Liver (tissue), 7 donors: ENCODE measurements at regions not wholly inside any gene's neighbourhood (a gene's known extent, or its start where the extent isn't known, plus 50 kb on each side); places are given as distances from the start of the nearest gene placed in this dataset.

Experiments
- DNase-seq: peaks from one replicate; pipeline ENCODE4 v3.0.0-alpha.2; 2017; ENCODE audit warnings: low spot score
- H3K27ac ChIP-seq, 2 donors: one replicate each; pipeline ENCODE4 v1.7.0; 2013; ENCODE audit warnings: inconsistent platforms in 2 of 2, low read length in 2 of 2, control low read depth in 1 of 2, low read depth in 1 of 2, mild to moderate bottlenecking in 1 of 2
- H3K27me3 ChIP-seq, 4 donors: one replicate each; pipeline versions ENCODE4 v1.6.1 to v1.7.0; 2013; ENCODE audit warnings: low read length in 3 of 4, inconsistent platforms in 1 of 4, mild to moderate bottlenecking in 1 of 4, moderate library complexity in 1 of 4; ENCODE audit not compliant: control insufficient read depth in 4 of 4, insufficient read depth in 4 of 4
- H3K36me3 ChIP-seq, 4 donors: one replicate each; pipeline versions ENCODE4 v1.6.1 to v1.7.0; 2013; ENCODE audit warnings: low read length in 3 of 4, mild to moderate bottlenecking in 3 of 4, low read depth in 1 of 4, moderate library complexity in 1 of 4; ENCODE audit not compliant: control insufficient read depth in 4 of 4, insufficient read depth in 3 of 4
- H3K4me1 ChIP-seq, 4 donors: one replicate each; pipeline versions ENCODE4 v1.6.1 to v1.7.0; 2013; ENCODE audit warnings: low read length in 3 of 4, mild to moderate bottlenecking in 3 of 4, moderate library complexity in 1 of 4; ENCODE audit not compliant: control insufficient read depth in 4 of 4, insufficient read depth in 4 of 4
- H3K4me3 ChIP-seq, 3 donors: one replicate each; pipeline versions ENCODE4 v1.6.1 to v1.7.0; 2013; ENCODE audit warnings: low read length in 3 of 3, control low read depth in 1 of 3, low read depth in 1 of 3, mild to moderate bottlenecking in 1 of 3
- H3K9ac ChIP-seq, 2 donors: one replicate each; pipeline ENCODE4 v1.7.0; 2013; ENCODE audit warnings: low read length in 2 of 2, mild to moderate bottlenecking in 2 of 2, moderate library complexity in 2 of 2, control low read depth in 1 of 2, low read depth in 1 of 2
- H3K9me3 ChIP-seq, 4 donors: one replicate each; pipeline versions ENCODE4 v1.6.1 to v1.7.0; 2013; ENCODE audit warnings: low read length in 3 of 4; ENCODE audit not compliant: control insufficient read depth in 4 of 4
- ATF3 ChIP-seq: IDR thresholded peaks from 2 replicates; pipeline ENCODE4 v1.6.1; 2016; ENCODE audit warnings: antibody characterized with exemption
- EGR1 ChIP-seq, 2 donors: IDR thresholded peaks; 2 replicates each; pipeline ENCODE4 v1.6.1; 2016 to 2018; ENCODE audit warnings: antibody characterized with exemption in 2 of 2, low read depth in 2 of 2
- FOXA2 ChIP-seq: IDR thresholded peaks from 2 replicates; pipeline ENCODE4 v1.6.1; 2016; ENCODE audit warnings: antibody characterized with exemption
- GABPA ChIP-seq, 2 donors: IDR thresholded peaks in 1 of 2; conservative IDR thresholded peaks in 1 of 2; 2 replicates each; pipeline ENCODE4 v1.6.1; 2016; ENCODE audit warnings: antibody characterized with exemption in 2 of 2, mild to moderate bottlenecking in 1 of 2, moderate library complexity in 1 of 2
- HNF4A ChIP-seq, 2 donors: conservative IDR thresholded peaks; 2 replicates each; pipeline ENCODE4 v1.6.1; 2016; ENCODE audit warnings: antibody characterized with exemption in 2 of 2, mild to moderate bottlenecking in 2 of 2
- HNF4G ChIP-seq: IDR thresholded peaks from 2 replicates; pipeline ENCODE4 v1.6.1; 2016; ENCODE audit warnings: antibody characterized with exemption
- JUND ChIP-seq, 2 donors: IDR thresholded peaks; 2 replicates each; pipeline ENCODE4 v1.6.1; 2016; ENCODE audit warnings: antibody characterized with exemption in 2 of 2
- MAX ChIP-seq: IDR thresholded peaks from 2 replicates; pipeline ENCODE4 v1.6.1; 2016; ENCODE audit warnings: antibody characterized with exemption
- NR2F2 ChIP-seq: IDR thresholded peaks from 2 replicates; pipeline ENCODE4 v1.6.1; 2016; ENCODE audit warnings: antibody characterized with exemption
- RAD21 ChIP-seq, 2 donors: IDR thresholded peaks; 2 replicates each; pipeline ENCODE4 v1.6.1; 2016; ENCODE audit warnings: antibody characterized with exemption in 2 of 2, mild to moderate bottlenecking in 2 of 2
- RXRA ChIP-seq, 2 donors: IDR thresholded peaks; 2 replicates each; pipeline ENCODE4 v1.6.1; 2017 to 2018; ENCODE audit warnings: antibody characterized with exemption in 2 of 2, mild to moderate bottlenecking in 1 of 2
- TAF1 ChIP-seq: conservative IDR thresholded peaks from 2 replicates; pipeline ENCODE4 v1.6.1; 2016; ENCODE audit warnings: antibody characterized with exemption, mild to moderate bottlenecking
- YY1 ChIP-seq: IDR thresholded peaks from 2 replicates; pipeline ENCODE4 v1.6.1; 2016; ENCODE audit warnings: antibody characterized with exemption, mild to moderate bottlenecking
- WGBS: extraction: QIAGEN DNeasy Blood & Tissue Kit; methylation state at CpG from one replicate; pipeline ENCODE4 v1.1.7; 2013; 5-methylcytosine and 5-hydroxymethylcytosine counted together
- donor health status: healthy.
- donor health status: healthy.
- donor health status: healthy.
- donor health status: healthy.

- WGBS = 86% methylated on average over 8 of the region's 8 CpGs
- Histone ChIP-seq H3K27me3 (no peaks in the 10 kb centered on the region), H3K27ac (no peak overlapping the region), H3K36me3 (no peaks in the 10 kb centered on the region), H3K9me3 (no peaks in the 10 kb centered on the region), H3K4me3 (no peak overlapping the region), H3K4me1 (no peaks in the 10 kb centered on the region), H3K9ac (no peak overlapping the region)
- TF ChIP-seq HNF4A (conservative IDR thresholded peaks at IDR 0.05) (no peak), RXRA (IDR thresholded peaks at IDR 0.05) (no peak), EGR1 (IDR thresholded peaks at IDR 0.05; ENCODE audit: low read depth in 2 of 2) (no peak), RAD21 (IDR thresholded peaks at IDR 0.05) (no peak), HNF4G (no peak), FOXA2 (no peak), MAX (no peak), YY1 (no peak), ATF3 (no peak), TAF1 (no peak), NR2F2 (no peak), GABPA (IDR thresholded peaks at IDR 0.05 in 1 of 2, conservative IDR thresholded peaks at IDR 0.05 in 1 of 2) (no peak)
- DNase-seq = no peak
These were observed 51.5 kb upstream of the ADAMTSL1 start for GRCh38 chr9:18422296-18423036.

DNA sequence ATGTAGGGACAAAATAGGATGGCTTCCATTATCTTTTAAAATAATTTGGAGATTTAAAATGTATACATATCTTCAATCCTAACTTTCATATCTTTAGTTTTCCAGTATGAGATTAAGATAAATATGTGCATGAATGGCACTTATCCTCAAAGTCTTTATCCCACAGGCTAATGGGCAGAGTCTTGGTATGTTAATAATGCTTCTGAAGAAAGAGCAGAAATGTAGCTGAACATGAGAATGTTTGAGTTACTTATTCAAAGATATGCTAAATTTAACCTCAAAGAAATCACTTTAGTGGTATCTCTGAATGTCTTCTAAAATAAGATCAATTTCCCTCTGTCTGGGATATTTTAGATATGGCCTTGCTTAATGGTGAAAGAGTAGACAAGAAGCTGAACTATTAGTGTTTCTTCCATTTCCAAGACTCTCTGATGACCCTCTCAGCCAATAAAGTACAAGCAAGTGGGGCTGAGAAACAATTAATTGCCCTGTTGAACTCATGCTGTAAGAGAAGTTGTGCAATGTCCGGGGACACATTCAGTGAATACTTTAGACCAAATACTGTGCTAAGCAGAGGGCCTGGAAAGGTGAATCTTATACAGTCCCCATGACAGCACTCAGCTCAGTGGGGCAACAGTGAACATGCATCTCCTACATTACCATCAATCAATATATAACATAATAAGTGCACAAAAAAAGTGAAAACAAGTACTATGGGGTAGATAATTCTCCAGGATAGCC is 50.0 kb upstream of the ADAMTSL1 start:
- Histone ChIP-seq H3K36me3 (no peaks in the 10 kb centered on the region), H3K27me3 (no peaks in the 10 kb centered on the region), H3K27ac (no peak overlapping the region), H3K4me1 (no peaks in the 10 kb centered on the region), H3K9me3 (no peaks in the 10 kb centered on the region), H3K4me3 (no peak overlapping the region), H3K9ac (no peak overlapping the region)
- TF ChIP-seq HNF4A (conservative IDR thresholded peaks at IDR 0.05) = peak; percentile 68 to 73
- TF ChIP-seq RXRA (IDR thresholded peaks at IDR 0.05) = peak; percentile 21 to 37
- TF ChIP-seq JUND (IDR thresholded peaks at IDR 0.05) = no peak
- TF ChIP-seq ATF3 = no peak
- DNase-seq = no peak
- WGBS = 37% methylated on average over 1 of the region's 1 CpG
